Kidney glomerular epithelial cell (primary cell): ENCODE measurements at regions not wholly inside any gene's neighbourhood (a gene's known extent, or its start where the extent isn't known, plus 50 kb on each side); places are given as distances from the start of the nearest gene placed in this dataset.

ENCODE experiments used
- DNase-seq: peaks from one replicate; lab custom pipeline; 2025; lab: John Stamatoyannopoulos, UW

- no peak for DNase-seq
Observed at GRCh38 chr18:22114526-22115321, 54.7 kb upstream of the GATA6 start.

- DNase-seq = no peak
Observed at GRCh38 chr18:22115573-22115972, 53.8 kb upstream of the GATA6 start.
